Tibial nerve (tissue), 4 donors: ENCODE measurements at regions not wholly inside any gene's neighbourhood (a gene's known extent, or its start where the extent isn't known, plus 50 kb on each side); places are given as distances from the start of the nearest gene placed in this dataset.

Source experiments
- DNase-seq, 2 donors: peaks; one replicate each; pipeline ENCODE4 v3.0.0-alpha.2; 2019; ENCODE audit warnings: low spot score in 2 of 2
- H3K27ac ChIP-seq, 4 donors: fragments of 200-600 bp; sonication (generic) in 3 of 4; one replicate each; pipeline ENCODE4 v1.5.1; 2017 to 2019; ENCODE audit warnings: mild to moderate bottlenecking in 1 of 4
- H3K27me3 ChIP-seq, 2 donors: fragments of 200-600 bp; sonication (generic) in 1 of 2; one replicate each; pipeline versions ENCODE4 v1.5.1 to v1.6.0; 2017 to 2019
- H3K36me3 ChIP-seq, 3 donors: fragments of 200-600 bp; sonication (generic); one replicate each; pipeline ENCODE4 v1.5.1; 2018 to 2019
- H3K4me1 ChIP-seq, 4 donors: fragments of 200-600 bp; sonication (generic) in 3 of 4; one replicate each; pipeline ENCODE4 v1.5.1; 2017 to 2019
- H3K4me3 ChIP-seq, 4 donors: fragments of 200-600 bp; sonication (generic) in 3 of 4; one replicate each; pipeline ENCODE4 v1.5.1; 2017 to 2019; ENCODE audit warnings: mild to moderate bottlenecking in 1 of 4, moderate library complexity in 1 of 4
- H3K9me3 ChIP-seq, 4 donors: fragments of 200-600 bp; sonication (generic) in 3 of 4; one replicate each; pipeline ENCODE4 v1.5.1; 2017 to 2019
- EP300 ChIP-seq, 2 donors: sonication (generic); formaldehyde crosslinking; IDR thresholded peaks; one replicate each; pipeline ENCODE4 v1.6.1; 2017; ENCODE audit warnings: antibody characterized with exemption in 2 of 2, mild to moderate bottlenecking in 1 of 2
- POLR2A ChIP-seq, 2 donors: fragments of 450-650 bp; IDR thresholded peaks; one replicate each; pipeline ENCODE4 v1.6.1; 2017; ENCODE audit warnings: antibody characterized with exemption in 2 of 2, mild to moderate bottlenecking in 2 of 2, moderate library complexity in 2 of 2
- WGBS, 2 donors: methylation state at CpG; one replicate each; pipeline ENCODE4 v1.1.5; 2018; 5-methylcytosine and 5-hydroxymethylcytosine counted together
- TF ChIP-seq, protein P1 (sequence below), 5 experiments: fragments of 200-600 bp in 3 of 5; fragments of 450-650 bp in 2 of 5; sonication (generic) in 3 of 5; IDR thresholded peaks; one replicate each; pipeline ENCODE4 v1.5.1; 2016 to 2019; ENCODE audit warnings: antibody characterized with exemption in 5 of 5, mild to moderate bottlenecking in 3 of 5, moderate library complexity in 2 of 5

DNA sequence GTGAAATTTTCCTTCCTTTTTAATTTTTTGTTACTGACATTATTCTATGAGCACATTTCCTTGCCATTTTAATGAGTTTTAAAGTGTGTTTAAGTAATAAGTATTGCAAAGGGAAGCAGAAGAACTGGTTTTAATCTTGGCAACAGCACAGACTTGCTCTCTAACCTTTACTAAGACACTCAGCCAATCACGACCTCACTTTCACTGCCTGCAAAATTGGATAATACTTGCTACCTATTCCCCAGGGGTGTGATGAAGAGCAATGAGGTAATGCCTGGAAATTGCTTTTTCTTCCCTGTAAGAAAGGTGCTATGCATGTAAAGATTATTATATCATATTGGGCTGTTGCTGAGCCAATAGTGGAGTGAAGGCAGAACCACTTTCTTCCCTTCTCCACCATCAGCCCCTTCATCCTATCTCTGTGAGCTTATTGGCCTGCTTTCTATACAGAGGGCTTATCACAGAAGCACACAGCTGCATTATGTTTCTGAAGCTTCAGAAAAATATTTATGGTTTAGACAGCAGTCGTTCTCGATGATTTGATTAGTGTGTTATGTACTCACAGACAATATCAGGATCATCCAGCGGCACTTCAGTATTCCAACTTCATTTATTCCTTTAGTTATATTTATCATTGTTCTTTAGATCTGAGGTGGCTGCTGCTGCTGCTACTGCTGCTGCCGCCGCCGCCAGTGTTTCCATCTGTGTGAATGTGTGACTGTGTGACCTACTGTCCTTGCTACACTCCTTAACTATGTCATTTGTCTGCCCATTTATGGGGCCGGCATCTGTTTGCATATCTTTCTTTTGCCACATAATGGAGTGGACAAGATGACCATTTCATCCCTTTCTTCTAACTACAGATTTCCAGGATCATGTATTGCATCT is 255.1 kb downstream of the C4orf33 start:
- TF ChIP-seq, protein P1, sequence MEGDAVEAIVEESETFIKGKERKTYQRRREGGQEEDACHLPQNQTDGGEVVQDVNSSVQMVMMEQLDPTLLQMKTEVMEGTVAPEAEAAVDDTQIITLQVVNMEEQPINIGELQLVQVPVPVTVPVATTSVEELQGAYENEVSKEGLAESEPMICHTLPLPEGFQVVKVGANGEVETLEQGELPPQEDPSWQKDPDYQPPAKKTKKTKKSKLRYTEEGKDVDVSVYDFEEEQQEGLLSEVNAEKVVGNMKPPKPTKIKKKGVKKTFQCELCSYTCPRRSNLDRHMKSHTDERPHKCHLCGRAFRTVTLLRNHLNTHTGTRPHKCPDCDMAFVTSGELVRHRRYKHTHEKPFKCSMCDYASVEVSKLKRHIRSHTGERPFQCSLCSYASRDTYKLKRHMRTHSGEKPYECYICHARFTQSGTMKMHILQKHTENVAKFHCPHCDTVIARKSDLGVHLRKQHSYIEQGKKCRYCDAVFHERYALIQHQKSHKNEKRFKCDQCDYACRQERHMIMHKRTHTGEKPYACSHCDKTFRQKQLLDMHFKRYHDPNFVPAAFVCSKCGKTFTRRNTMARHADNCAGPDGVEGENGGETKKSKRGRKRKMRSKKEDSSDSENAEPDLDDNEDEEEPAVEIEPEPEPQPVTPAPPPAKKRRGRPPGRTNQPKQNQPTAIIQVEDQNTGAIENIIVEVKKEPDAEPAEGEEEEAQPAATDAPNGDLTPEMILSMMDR (IDR thresholded peaks at IDR 0.05) = no peak
- TF ChIP-seq POLR2A (IDR thresholded peaks at IDR 0.05) (no peak), EP300 (IDR thresholded peaks at IDR 0.05) (no peak)
- WGBS, 2 donors = 54 to 66% methylated on average over 8 of the region's 8 CpGs
- Histone ChIP-seq H3K9me3 (no peaks in the 10 kb centered on the region), H3K36me3 (no peaks in the 10 kb centered on the region), H3K27ac (no peak overlapping the region), H3K4me3 (no peak overlapping the region), H3K27me3 (no peaks in the 10 kb centered on the region), H3K4me1 (peaks cover 0 to 12% (median 0%) of the 10 kb centered on the region in 4 donors)
- no peak for DNase-seq

DNA sequence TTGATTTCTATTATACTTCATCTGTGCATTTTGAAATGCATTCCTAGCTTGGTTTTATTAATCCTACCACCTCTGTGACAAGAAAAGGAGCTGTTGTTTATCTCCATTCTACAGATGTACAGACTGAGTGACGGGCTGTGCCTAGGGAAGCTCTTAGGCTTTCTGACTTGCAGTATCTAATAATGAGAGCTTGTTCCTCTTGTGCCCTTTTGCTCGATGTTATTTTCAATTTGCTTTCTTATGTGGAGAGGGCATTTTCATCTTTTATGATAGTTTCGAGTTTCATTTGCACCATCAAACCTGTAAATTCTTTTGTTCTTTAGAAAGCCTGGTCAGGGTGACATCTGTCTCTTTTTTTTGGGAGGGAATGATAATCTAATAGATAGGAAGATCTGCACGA is 256.5 kb downstream of the C4orf33 start:
- Histone ChIP-seq H3K4me3 (no peak overlapping the region), H3K27me3 (no peaks in the 10 kb centered on the region), H3K36me3 (no peaks in the 10 kb centered on the region), H3K9me3 (no peaks in the 10 kb centered on the region), H3K4me1 (peaks cover 0 to 3% (median 0%) of the 10 kb centered on the region in 4 donors), H3K27ac (no peak overlapping the region)
- TF ChIP-seq, protein P1 (IDR thresholded peaks at IDR 0.05) = no peak
- TF ChIP-seq EP300 (IDR thresholded peaks at IDR 0.05) (no peak), POLR2A (IDR thresholded peaks at IDR 0.05) (no peak)
- no peak for DNase-seq
- whole genome bisulfite sequencing, 2 donors = 74 to 77% methylated on average over 4 of the region's 4 CpGs

DNA sequence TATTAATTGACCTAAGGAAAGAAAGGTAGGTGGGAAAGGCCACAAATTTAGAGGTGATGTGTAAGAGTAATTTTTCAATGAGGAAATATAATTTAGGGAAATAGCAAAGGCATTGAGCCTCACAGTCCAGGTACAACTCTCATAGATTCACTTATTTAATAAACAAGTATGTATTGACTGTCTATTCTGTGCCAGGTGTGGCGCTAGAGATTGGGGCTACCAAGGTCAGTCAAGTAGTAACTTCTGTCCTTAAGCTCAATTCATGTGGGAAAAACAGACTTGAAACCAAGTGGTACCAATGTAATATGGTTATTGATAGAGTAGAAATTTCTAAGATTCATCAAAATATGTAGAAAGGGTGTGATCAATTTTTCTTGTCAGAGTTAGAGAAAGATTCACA is 257.5 kb downstream of the C4orf33 start:
- Histone ChIP-seq H3K36me3 (no peaks in the 10 kb centered on the region), H3K27me3 (no peaks in the 10 kb centered on the region), H3K4me3 (no peak overlapping the region), H3K4me1 (peaks cover 0 to 3% (median 0%) of the 10 kb centered on the region in 4 donors), H3K9me3 (no peaks in the 10 kb centered on the region), H3K27ac (no peak overlapping the region)
- TF ChIP-seq, protein P1 (IDR thresholded peaks at IDR 0.05) = no peak
- no peak for TF ChIP-seq POLR2A (IDR thresholded peaks at IDR 0.05)
- TF ChIP-seq EP300 (IDR thresholded peaks at IDR 0.05) = no peak
- 93 to 95% methylated on average over 1 of the region's 1 CpG for WGBS, 2 donors
- DNase-seq = no peak

DNA sequence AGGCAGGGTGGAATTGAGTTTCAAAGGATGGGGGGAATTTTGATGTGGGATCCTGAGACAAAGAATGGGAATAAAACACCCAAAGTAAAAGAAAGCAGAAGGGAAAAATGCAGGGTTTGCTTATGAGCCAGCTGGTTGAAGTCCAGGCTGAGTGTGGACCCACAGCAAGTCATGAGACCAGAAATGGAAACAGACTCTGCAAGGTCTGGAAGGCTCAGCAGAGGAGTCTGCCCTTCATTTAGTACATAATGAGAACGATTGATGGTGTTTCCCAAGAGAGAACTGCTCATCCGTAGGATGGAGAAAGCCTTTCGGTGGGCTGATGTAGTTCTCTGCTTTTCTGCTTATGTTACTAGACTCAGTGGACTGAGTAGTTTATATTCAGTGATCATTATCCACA is 259.1 kb downstream of the C4orf33 start:
- Histone ChIP-seq H3K27ac (no peak overlapping the region), H3K27me3 (no peaks in the 10 kb centered on the region), H3K9me3 (no peaks in the 10 kb centered on the region), H3K4me3 (no peak overlapping the region), H3K4me1 (peaks cover 0 to 3% (median 0%) of the 10 kb centered on the region in 4 donors), H3K36me3 (no peaks in the 10 kb centered on the region)
- TF ChIP-seq EP300 (IDR thresholded peaks at IDR 0.05) (no peak), POLR2A (IDR thresholded peaks at IDR 0.05) (no peak)
- TF ChIP-seq, protein P1 (IDR thresholded peaks at IDR 0.05) = no peak
- no peak for DNase-seq
- WGBS, 2 donors = 57 to 62% methylated on average over 3 of the region's 3 CpGs

DNA sequence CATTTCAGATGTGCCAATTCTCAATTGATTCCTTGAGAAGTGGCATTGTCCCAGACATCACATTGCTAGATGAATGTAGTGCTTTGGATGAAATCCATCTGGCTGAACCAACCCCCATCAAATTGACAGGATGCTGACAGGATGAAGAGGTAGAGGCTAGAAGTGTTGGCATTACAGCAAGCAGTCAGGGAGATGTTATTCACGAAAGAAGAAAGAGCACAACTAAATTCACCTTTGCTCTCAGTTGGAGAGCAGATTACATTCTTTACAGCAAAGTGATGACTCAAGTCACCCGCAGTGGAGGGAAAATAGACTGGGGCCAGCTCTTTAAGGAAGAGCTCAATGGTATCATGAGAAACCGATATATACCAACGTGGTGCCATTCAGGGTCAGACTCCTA is 259.6 kb downstream of the C4orf33 start:
- 57 to 65% methylated on average over 4 of the region's 4 CpGs for WGBS, 2 donors
- no peak for TF ChIP-seq POLR2A (IDR thresholded peaks at IDR 0.05)
- TF ChIP-seq, protein P1 (IDR thresholded peaks at IDR 0.05) = no peak
- TF ChIP-seq EP300 (IDR thresholded peaks at IDR 0.05) = no peak
- H3K27me3 ChIP-seq = no peaks in the 10 kb centered on the region
- DNase-seq = no peak
- H3K27ac ChIP-seq = no peak overlapping the region
- no peaks in the 10 kb centered on the region for H3K9me3 ChIP-seq
- H3K4me3 ChIP-seq = no peak overlapping the region
- peaks cover 0 to 3% (median 0%) of the 10 kb centered on the region in 4 donors for H3K4me1 ChIP-seq
- no peaks in the 10 kb centered on the region for H3K36me3 ChIP-seq
